Activated CD8-positive, alpha-beta T cell treated with anti-CD3 and anti-CD28 coated beads for 36 hours (primary cell): ENCODE measurements at regions not wholly inside any gene's neighbourhood (a gene's known extent, or its start where the extent isn't known, plus 50 kb on each side); places are given as distances from the start of the nearest gene placed in this dataset.
"Not testable (repeated sequence)": the region's sequence is repeated elsewhere in the genome, so short reads cannot be mapped to it uniquely, and the experiment has no call there.

Experiments
- ATAC-seq: fragments of 200-7000 bp; cut with Tn5 transposase; one replicate; pipeline ENCODE4 v1.10.0; 2021; ENCODE audit warnings: mild to moderate bottlenecking, moderate library complexity
- CTCF ChIA-PET: fragments of 350-600 bp; sonication (Branson Sonifier 250); formaldehyde crosslinking; loops from one replicate; lab custom pipeline; 2021; ENCODE audit warnings: antibody characterized with exemption; lab: Charles Lee
- POLR2A ChIA-PET: fragments of 350-600 bp; sonication (Branson Sonifier 250); formaldehyde crosslinking; loops from one replicate; lab custom pipeline; 2021; ENCODE audit warnings: antibody characterized with exemption; lab: Charles Lee
- DNase-seq: peaks from one replicate; pipeline ENCODE4 v3.0.0-alpha.2; 2020
- H3K27ac Mint-ChIP-seq: one replicate; pipeline ENCODE4 v1.8.0; 2021; ENCODE audit warnings: mild to moderate bottlenecking, mixed read lengths
- H3K27me3 Mint-ChIP-seq: one replicate; pipeline ENCODE4 v1.8.0; 2021; ENCODE audit warnings: mixed read lengths
- H3K36me3 Mint-ChIP-seq: one replicate; pipeline ENCODE4 v1.8.0; 2021; ENCODE audit warnings: low read depth, mixed read lengths
- H3K4me1 Mint-ChIP-seq: one replicate; pipeline ENCODE4 v1.8.0; 2021; ENCODE audit warnings: low read depth, mixed read lengths
- H3K4me3 Mint-ChIP-seq: one replicate; pipeline ENCODE4 v1.8.0; 2021; ENCODE audit warnings: mild to moderate bottlenecking, moderate library complexity, mixed read lengths
- H3K9me3 Mint-ChIP-seq: one replicate; pipeline ENCODE4 v1.8.0; 2021; ENCODE audit warnings: mixed read lengths
- CTCF ChIP-seq: fragments of 200-600 bp; IDR thresholded peaks from one replicate; pipeline ENCODE4 v1.8.0; 2022; ENCODE audit warnings: antibody characterized with exemption, mild to moderate bottlenecking
- intact Hi-C: fragments of 100-400 bp; cut with micrococcal nuclease; formaldehyde crosslinking; loops from one replicate; pipeline ENCODE4 v1.10.0; 2022

- no peaks in the 10 kb centered on the region for H3K36me3 Mint-ChIP-seq
- ATAC-seq, result no peak
- intact Hi-C loops, result no loop called here
- ChIA-PET CTCF (no interaction called here), POLR2A (no interaction called here)
- H3K4me3 Mint-ChIP-seq, result no peak overlapping the region
- no peak for TF ChIP-seq CTCF
- no peak for DNase-seq
- no peak overlapping the region for H3K27ac Mint-ChIP-seq
- H3K27me3 Mint-ChIP-seq, result no peaks in the 10 kb centered on the region
- peaks cover 5% of the 10 kb centered on the region for H3K9me3 Mint-ChIP-seq
- no peaks in the 10 kb centered on the region for H3K4me1 Mint-ChIP-seq
Measured at GRCh38 chr3:145448436-145448835, 712.5 kb downstream of the PLOD2 start.

GRCh38 chr3:145450018-145450682 lies 710.8 kb downstream of the PLOD2 start:
- no peaks in the 10 kb centered on the region for H3K4me1 Mint-ChIP-seq
- no peaks in the 10 kb centered on the region for H3K36me3 Mint-ChIP-seq
- intact Hi-C loops, result no loop called here
- DNase-seq (no peak), ATAC-seq (no peak)
- no peak overlapping the region for H3K4me3 Mint-ChIP-seq
- CTCF ChIA-PET, result no interaction called here
- H3K27me3 Mint-ChIP-seq, result no peaks in the 10 kb centered on the region
- no peak for TF ChIP-seq CTCF
- POLR2A ChIA-PET, result no interaction called here
- H3K9me3 Mint-ChIP-seq, result peaks cover 5% of the 10 kb centered on the region
- H3K27ac Mint-ChIP-seq, result no peak overlapping the region

DNA sequence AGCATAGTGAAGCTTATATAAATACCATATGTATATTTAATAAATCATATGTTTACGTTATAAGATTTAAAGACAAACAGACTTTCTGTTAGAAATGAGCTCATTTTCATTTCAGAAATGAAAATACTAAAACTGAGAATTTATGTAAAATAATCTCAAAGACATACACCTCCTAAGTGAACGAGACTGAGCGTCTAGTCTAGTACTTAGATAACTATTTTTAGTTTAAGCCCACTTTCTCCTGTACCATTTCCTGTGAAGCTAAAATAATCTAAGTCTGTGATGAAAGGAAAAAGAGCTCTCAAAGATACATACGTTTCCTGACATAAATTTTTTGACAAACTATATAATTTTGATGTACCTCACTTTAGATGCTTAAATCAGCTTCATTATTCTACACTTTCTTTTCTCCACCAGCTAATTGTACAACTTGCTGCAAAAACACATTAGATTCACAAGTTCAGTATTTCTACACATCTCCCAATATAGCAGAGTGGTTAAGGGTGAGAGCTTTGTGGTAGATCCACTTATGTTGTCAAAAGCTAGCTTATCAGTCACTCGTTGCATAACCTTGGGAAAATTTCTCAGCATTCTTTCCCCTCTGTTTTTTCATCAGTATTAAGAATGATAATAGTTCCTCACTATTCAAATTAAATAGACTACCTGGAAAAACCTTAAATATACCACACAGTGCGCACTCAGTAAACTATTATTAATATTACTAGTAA lies 703.0 kb downstream of the PLOD2 start:
- POLR2A ChIA-PET, result no interaction called here

GRCh38 chr3:145459681-145460080 lies 701.3 kb downstream of the PLOD2 start:
- CTCF ChIA-PET, intact Hi-C loops, H3K4me1 Mint-ChIP-seq, ATAC-seq, DNase-seq, H3K27me3 Mint-ChIP-seq, H3K4me3 Mint-ChIP-seq, POLR2A ChIA-PET, H3K9me3 Mint-ChIP-seq, H3K27ac Mint-ChIP-seq, H3K36me3 Mint-ChIP-seq: not testable (repeated sequence)

More for the DNA sequence above, 703.0 kb downstream of the PLOD2 start:
- no peaks in the 10 kb centered on the region for H3K9me3 Mint-ChIP-seq
- no peak for TF ChIP-seq CTCF
- no peaks in the 10 kb centered on the region for H3K4me1 Mint-ChIP-seq
- DNase-seq (no peak), ATAC-seq (no peak)
- no peaks in the 10 kb centered on the region for H3K27me3 Mint-ChIP-seq
- intact Hi-C loops, result no loop called here
- H3K27ac Mint-ChIP-seq, result no peak overlapping the region
- no peak overlapping the region for H3K4me3 Mint-ChIP-seq
- H3K36me3 Mint-ChIP-seq, result no peaks in the 10 kb centered on the region
- CTCF ChIA-PET, result no interaction called here

DNA sequence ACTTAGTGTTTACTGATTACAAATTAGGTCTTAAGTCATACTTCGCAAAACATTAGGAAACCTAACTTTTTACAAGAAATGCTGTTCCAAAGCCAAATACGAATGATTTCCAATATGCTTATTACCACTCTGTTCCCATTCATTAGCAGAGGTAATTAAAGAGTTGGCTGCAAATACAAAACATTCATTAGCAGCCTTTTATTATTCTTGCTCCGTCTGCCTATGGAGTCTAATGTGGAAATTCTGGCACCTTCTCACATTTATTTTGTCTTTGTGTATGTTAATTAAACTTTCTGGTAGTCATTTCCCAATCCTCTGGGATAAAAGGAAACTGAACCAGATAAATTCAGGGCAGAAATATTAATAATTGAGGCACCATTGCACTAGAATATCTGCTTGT lies 689.0 kb downstream of the PLOD2 start:
- Mint-ChIP-seq H3K27ac (no peak overlapping the region), H3K36me3 (no peaks in the 10 kb centered on the region), H3K27me3 (no peaks in the 10 kb centered on the region), H3K9me3 (peaks cover 6% of the 10 kb centered on the region), H3K4me1 (no peaks in the 10 kb centered on the region), H3K4me3 (no peak overlapping the region)
- ChIA-PET CTCF (no interaction called here), POLR2A (no interaction called here)
- TF ChIP-seq CTCF, result no peak
- intact Hi-C loops, result no loop called here
- DNase-seq (no peak), ATAC-seq (no peak)

- H3K9me3 Mint-ChIP-seq, DNase-seq, CTCF ChIA-PET: not testable (repeated sequence)
Measured at GRCh38 chr3:145482735-145483134, 678.2 kb downstream of the PLOD2 start.

More at GRCh38 chr3:145482735-145483134, 678.2 kb downstream of the PLOD2 start:
- intact Hi-C loops, H3K36me3 Mint-ChIP-seq, H3K4me1 Mint-ChIP-seq, POLR2A ChIA-PET, H3K27me3 Mint-ChIP-seq, ATAC-seq, H3K4me3 Mint-ChIP-seq, H3K27ac Mint-ChIP-seq: not testable (repeated sequence)
